Dermis blood vessel endothelial cell (primary cell): ENCODE measurements at regions not wholly inside any gene's neighbourhood (a gene's known extent, or its start where the extent isn't known, plus 50 kb on each side); places are given as distances from the start of the nearest gene placed in this dataset.
A peak's percentile ranks its signal among the peaks of the same experiment; 100 is the strongest.
"Not testable (repeated sequence)": the region's sequence is repeated elsewhere in the genome, so short reads cannot be mapped to it uniquely, and the experiment has no call there.

Source experiments
- DNase-seq: peaks from one replicate; pipeline ENCODE4 v3.0.0; 2010

- no peak for DNase-seq
These were observed 186.6 kb upstream of the IGFBP3 start for GRCh38 chr7:46107610-46108217.

- DNase-seq: no peak
These were observed 179.4 kb upstream of the IGFBP3 start for GRCh38 chr7:46100521-46100920.

- DNase-seq: no peak
These were observed 178.0 kb upstream of the IGFBP3 start for GRCh38 chr7:46099076-46099475.

GRCh38 chr7:46091071-46091470 is 170.0 kb upstream of the IGFBP3 start:
- DNase-seq: no peak

GRCh38 chr7:46089281-46089680 is 168.2 kb upstream of the IGFBP3 start:
- DNase-seq: no peak

GRCh38 chr7:46088486-46088885 is 167.4 kb upstream of the IGFBP3 start:
- not testable (repeated sequence) for DNase-seq

GRCh38 chr7:46080595-46081159 is 159.6 kb upstream of the IGFBP3 start:
- no peak for DNase-seq

DNA sequence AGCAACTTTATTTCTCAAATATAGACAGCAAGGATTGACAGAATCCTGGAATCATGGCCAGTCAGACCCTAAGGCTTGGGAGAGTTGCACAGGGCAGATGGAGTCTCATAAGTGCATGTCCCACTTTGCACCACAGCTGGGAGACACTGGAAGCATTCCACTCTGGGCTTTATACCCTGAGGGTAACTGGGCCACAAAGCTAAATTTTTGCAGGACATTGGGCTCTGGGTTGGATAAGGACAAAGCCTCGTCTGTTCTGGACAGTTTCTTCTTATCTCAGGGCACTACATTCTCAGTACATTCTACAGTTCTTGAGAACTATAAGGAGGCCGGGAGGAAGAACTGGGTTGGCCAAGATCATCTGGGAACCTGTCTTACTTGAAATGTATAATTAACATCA is 158.3 kb upstream of the IGFBP3 start:
- DNase-seq: no peak

GRCh38 chr7:46076527-46076926 is 155.5 kb upstream of the IGFBP3 start:
- no peak for DNase-seq

DNA sequence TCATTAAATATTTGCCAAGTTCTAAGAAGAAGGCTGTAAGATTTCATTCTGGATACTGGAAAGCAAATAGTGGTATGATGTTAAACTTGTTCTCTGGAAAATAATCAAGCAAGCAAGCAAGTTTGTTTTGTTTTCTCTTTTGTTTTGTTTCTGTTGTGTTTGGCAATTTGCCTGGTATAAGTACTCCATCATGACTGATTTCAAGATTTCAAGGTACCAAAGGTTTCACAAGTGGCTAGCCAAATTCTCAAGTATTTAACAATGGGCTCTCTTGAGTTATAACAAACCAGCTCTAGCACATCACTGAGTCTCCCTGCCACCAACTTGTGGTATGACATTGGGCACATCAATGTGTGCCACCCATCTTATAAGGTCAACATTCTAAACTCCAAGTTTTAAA is 151.7 kb upstream of the IGFBP3 start:
- DNase-seq: no peak

- DNase-seq: no peak
These were observed 150.5 kb upstream of the IGFBP3 start for GRCh38 chr7:46071601-46072000.

DNA sequence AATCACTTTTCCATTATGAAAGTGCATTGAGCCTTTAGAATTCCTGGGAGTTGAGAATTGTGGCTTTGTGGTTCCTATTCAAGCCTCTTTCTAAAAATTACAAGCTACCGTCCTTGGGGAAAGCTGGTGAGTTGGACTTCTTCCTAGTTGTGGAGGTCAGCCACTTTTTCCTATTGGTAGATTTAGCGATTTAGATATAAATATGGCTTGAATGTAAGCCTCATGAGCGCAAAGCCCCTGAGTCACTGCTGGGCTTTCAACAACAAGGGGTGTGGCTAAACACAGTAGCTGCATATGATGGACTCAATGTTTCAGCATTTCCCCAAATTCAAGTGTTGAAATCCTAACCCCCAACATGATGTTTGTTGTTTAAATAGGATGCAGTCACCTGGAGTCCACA is 150.0 kb upstream of the IGFBP3 start:
- no peak for DNase-seq

GRCh38 chr7:46068159-46068558 is 147.1 kb upstream of the IGFBP3 start:
- DNase-seq: no peak

DNA sequence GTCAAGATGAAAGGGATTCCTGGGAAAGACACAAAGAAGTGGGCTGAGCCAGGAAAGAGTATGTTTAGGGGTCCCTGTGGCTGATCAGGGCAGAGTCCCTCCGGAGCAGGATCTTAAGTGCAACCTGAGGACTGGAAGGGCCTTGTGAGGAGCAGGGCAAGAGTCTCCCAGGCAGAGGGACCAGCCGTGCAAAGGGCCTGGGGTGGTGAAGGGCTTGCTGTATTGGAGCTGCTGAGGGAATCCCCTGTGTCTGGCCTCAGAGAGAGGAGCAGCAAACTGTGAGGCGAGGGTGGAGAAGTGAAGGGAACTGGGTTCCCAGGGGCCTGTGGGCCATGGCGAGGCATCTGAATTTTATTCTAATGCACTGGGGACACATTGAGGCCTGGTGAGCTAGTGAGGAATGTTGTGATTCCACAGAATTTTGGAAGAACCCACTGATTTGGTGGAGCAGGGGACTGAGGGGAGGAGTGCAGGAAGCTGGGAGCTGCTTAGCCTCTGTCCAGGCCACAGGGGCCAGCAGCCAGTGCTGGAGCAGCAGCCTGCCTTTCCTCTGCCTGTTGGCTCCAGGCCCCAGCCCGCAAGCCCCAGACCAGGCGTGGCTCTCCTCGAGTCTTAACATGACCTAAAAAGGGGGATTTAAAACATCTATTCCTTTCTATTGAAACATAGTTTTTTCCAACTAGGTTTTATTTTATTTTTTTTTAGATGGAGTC is 138.4 kb upstream of the IGFBP3 start:
- DNase-seq: no peak

- DNase-seq: no peak
These were observed 137.2 kb upstream of the IGFBP3 start for GRCh38 chr7:46058086-46058823.

GRCh38 chr7:46054915-46055314 is 133.8 kb upstream of the IGFBP3 start:
- no peak for DNase-seq

DNA sequence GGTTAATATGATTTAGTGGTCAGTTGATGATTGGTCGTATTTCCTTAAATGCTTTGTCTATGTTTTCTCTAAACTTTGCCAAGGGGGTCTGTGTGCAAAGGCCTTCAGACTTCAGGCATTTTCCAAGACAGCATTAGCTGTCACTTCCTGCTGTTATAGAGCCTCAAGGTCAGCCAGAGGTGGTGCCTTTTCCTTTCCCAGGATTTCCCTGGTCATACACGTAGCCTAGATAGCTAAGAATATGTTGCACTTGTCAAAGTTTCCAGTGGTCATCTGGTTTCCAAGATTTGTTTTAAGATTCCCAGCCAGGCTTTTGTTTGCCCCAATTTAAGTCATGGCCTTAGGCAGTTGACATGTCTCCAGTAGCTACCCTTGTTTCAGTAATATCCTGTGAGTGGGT is 133.2 kb upstream of the IGFBP3 start:
- peak; percentile 73 for DNase-seq

DNA sequence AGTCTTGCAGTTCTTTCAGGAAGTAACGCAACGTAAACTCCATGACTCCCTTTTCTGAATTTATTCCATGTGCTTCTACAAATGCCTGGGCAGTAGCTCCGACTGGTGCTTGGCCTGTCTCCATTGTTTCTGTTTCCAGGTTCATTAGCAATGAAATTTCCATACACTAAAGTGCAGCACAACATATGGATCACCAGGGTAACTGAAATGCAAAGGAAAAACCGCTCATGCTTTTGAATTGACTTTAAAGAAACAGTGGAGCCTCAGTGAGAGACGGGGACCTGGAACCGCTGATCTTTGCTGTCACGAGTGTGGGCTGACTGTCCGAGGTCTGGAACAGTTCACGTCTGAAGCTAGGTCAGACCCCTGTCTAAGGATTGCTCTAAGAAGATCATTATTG is 126.5 kb upstream of the IGFBP3 start:
- DNase-seq: no peak

DNA sequence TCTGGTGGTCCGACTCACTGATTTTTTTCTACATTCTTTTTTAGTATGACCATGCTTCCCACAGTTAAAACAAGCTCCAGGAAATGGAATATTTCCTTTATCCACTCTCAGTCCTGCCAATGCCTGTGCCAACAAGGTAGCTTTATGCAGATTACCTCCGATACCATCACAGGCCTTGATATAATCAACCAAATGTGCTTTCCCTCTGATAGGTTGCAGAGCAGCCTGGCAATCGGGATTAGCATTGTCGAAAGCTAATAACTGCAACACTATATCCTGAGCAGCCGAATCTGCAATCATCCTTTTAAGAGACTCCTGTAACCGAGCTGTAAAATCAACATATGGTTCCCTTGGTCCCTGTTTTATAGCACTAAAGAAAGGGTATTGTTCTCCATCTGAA is 122.3 kb upstream of the IGFBP3 start:
- not testable (repeated sequence) for DNase-seq

- not testable (repeated sequence) for DNase-seq
These were observed 118.7 kb upstream of the IGFBP3 start for GRCh38 chr7:46039813-46040212.

- DNase-seq: no peak
These were observed 114.1 kb upstream of the IGFBP3 start for GRCh38 chr7:46035166-46035565.

- no peak for DNase-seq
These were observed 113.1 kb upstream of the IGFBP3 start for GRCh38 chr7:46034056-46034768.

DNA sequence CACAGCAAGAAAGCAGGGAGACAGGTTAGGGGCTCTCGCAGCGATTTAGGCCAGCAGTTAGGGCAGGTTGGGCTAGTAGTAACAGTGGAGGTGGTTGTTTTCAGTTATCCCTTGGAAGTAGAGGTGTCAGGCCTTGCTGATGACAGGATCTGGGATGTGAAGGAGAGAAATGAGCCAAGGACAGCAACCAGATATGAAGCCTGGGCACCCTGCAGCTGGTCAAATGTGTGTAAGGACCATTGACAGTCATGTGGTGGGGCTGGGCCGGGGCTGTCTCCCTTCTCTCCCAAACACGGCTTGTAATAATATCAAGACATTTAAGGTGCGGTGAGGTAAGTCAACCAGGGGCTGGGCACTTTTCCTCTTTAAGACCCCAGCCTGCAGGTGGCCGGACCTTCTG is 112.5 kb upstream of the IGFBP3 start:
- no peak for DNase-seq
